KOPT-K1 (cell line): ENCODE measurements at regions not wholly inside any gene's neighbourhood (a gene's known extent, or its start where the extent isn't known, plus 50 kb on each side); places are given as distances from the start of the nearest gene placed in this dataset.

Source experiments
- H3K27ac ChIP-seq: fragments of 200-600 bp; sonication (generic); 2 replicates; pipeline ENCODE4 v1.5.1; 2016; ENCODE audit warnings: antibody characterized with exemption, mild to moderate bottlenecking, low read depth, low read length; ENCODE audit not compliant: poor library complexity, severe bottlenecking
- H3K36me3 ChIP-seq: fragments of 200-600 bp; sonication (generic); 2 replicates; pipeline ENCODE4 v1.5.1; 2017; ENCODE audit warnings: antibody characterized with exemption, mild to moderate bottlenecking, low read length, moderate library complexity; ENCODE audit not compliant: insufficient read depth
- H3K9me3 ChIP-seq: fragments of 200-600 bp; sonication (generic); 2 replicates; pipeline ENCODE4 v1.5.1; 2017; ENCODE audit warnings: antibody characterized with exemption, low read length, mild to moderate bottlenecking; ENCODE audit not compliant: insufficient read depth, poor library complexity, severe bottlenecking

DNA sequence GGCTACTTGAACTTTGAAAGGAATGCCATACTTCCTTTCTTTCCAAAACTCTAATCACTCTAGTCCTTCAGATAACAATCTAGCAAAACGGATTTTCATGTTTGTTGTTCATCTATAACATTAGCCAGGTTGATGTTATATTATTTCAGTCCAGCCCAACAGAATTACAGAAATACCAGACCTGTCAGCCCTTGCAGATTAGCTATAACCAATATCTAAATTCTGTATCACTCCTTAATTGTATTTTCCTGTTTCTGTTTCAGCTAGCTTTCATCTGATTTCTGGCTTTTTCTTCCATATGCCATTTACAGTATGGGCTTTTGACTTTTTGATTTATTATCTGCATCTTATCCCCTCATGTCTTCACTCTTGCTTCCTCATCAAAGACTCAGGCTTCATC, 479.8 kb upstream of the CDH8 start:
- no peak overlapping the region for H3K27ac ChIP-seq
- H3K9me3 ChIP-seq, result no peaks in the 10 kb centered on the region
- H3K36me3 ChIP-seq, result no peaks in the 10 kb centered on the region

GRCh38 chr16:62503073-62503472, 466.8 kb upstream of the CDH8 start:
- no peaks in the 10 kb centered on the region for H3K36me3 ChIP-seq
- H3K9me3 ChIP-seq, result no peaks in the 10 kb centered on the region
- no peak overlapping the region for H3K27ac ChIP-seq

- H3K27ac ChIP-seq, result no peak overlapping the region
- peaks cover 16% of the 10 kb centered on the region for H3K9me3 ChIP-seq
- H3K36me3 ChIP-seq, result no peaks in the 10 kb centered on the region
Measured at GRCh38 chr16:62478903-62479458, 442.7 kb upstream of the CDH8 start.

- Histone ChIP-seq H3K36me3 (no peaks in the 10 kb centered on the region), H3K9me3 (peaks cover 16% of the 10 kb centered on the region), H3K27ac (no peak overlapping the region)
Measured at GRCh38 chr16:62477796-62478195, 441.6 kb upstream of the CDH8 start.

DNA sequence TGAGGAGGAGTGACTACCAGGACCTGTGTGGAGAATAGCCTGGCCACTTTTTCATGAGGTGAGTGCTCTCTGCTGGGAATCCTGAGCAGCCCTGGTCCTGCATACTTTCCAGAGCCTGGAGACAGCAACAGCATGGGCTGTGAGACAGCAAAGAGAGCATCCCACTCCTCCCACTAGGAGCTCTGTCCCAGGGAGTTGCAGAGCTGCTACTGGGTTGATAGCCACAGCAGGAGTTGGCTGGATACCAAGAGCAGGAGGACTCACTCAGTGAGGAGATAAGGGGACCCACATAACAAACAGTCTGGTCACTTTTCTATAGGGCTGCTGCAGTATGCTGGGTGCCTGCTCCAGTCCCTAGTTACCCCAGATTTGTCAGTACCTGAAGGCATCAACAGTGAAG, 439.3 kb upstream of the CDH8 start:
- H3K36me3 ChIP-seq, result no peaks in the 10 kb centered on the region
- no peak overlapping the region for H3K27ac ChIP-seq
- peaks cover 21% of the 10 kb centered on the region for H3K9me3 ChIP-seq

GRCh38 chr16:62462971-62463370, 426.7 kb upstream of the CDH8 start:
- Histone ChIP-seq H3K9me3 (no peaks in the 10 kb centered on the region), H3K27ac (no peak overlapping the region), H3K36me3 (no peaks in the 10 kb centered on the region)

DNA sequence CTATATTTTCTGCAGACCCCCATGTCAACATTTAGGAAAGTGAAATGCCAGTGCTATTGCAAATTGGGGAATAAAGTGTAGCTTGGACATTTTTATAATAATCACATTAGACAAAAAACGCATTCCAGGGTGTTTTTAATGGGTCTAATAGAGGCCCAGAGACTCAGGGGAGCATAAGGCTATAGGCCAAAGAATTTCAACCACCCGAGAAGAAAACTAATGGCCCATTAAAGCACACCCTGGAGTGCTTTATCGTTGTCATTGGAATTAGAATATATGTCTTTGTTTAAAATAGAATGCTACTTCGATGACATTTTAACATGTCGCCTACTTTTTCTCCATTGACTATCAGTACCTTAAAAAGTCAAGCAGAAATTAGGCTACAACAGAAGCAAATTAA, 414.1 kb upstream of the CDH8 start:
- Histone ChIP-seq H3K36me3 (no peaks in the 10 kb centered on the region), H3K9me3 (no peaks in the 10 kb centered on the region), H3K27ac (no peak overlapping the region)

DNA sequence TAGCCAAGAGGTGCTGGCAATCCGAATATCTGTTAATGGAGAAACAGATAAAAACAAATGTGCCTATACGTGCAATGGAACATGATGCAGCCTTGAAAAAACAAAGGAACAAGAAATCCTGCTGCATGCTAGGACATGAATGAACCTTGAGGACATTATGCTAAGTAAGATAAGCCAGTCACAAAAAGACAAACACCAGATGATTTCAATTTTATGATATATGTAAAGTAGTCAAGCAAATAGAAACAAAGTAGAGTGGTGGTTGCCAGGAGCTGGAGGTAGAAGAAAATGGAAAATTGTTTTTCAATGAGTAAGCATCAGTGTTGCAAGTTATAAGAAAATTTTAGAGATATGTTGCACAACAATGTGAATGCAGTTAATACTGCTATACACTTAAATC, 409.7 kb upstream of the CDH8 start:
- Histone ChIP-seq H3K27ac (no peak overlapping the region), H3K9me3 (no peaks in the 10 kb centered on the region)

GRCh38 chr16:62424206-62424605, 388.0 kb upstream of the CDH8 start:
- no peaks in the 10 kb centered on the region for H3K36me3 ChIP-seq
- H3K9me3 ChIP-seq, result no peaks in the 10 kb centered on the region
- H3K27ac ChIP-seq, result no peak overlapping the region

More for the DNA sequence above, 409.7 kb upstream of the CDH8 start:
- no peaks in the 10 kb centered on the region for H3K36me3 ChIP-seq

- no peak overlapping the region for H3K27ac ChIP-seq
- no peaks in the 10 kb centered on the region for H3K9me3 ChIP-seq
- no peaks in the 10 kb centered on the region for H3K36me3 ChIP-seq
Measured at GRCh38 chr16:62408760-62409159, 372.5 kb upstream of the CDH8 start.

DNA sequence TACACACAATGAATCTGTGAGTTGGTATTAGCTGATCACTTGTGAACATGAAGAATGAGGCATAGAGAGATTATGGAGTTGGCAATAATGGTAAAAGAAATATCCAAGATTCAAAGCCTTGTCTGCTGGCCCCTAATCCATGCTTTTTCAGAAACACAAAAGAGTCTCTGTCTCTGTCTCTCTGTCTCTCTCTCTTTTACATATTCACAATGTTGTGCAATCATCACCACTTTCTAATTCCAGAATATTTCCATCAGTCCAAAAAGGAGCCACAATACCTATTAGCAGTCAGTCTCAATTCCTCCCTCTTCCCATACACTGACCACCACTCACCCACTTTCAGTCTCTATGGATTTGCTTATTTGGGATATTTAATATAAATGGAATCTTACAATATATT, 370.1 kb upstream of the CDH8 start:
- Histone ChIP-seq H3K36me3 (no peaks in the 10 kb centered on the region), H3K9me3 (no peaks in the 10 kb centered on the region), H3K27ac (no peak overlapping the region)

- Histone ChIP-seq H3K36me3 (no peaks in the 10 kb centered on the region), H3K9me3 (no peaks in the 10 kb centered on the region), H3K27ac (no peak overlapping the region)
Measured at GRCh38 chr16:62404842-62405611, 368.8 kb upstream of the CDH8 start.

DNA sequence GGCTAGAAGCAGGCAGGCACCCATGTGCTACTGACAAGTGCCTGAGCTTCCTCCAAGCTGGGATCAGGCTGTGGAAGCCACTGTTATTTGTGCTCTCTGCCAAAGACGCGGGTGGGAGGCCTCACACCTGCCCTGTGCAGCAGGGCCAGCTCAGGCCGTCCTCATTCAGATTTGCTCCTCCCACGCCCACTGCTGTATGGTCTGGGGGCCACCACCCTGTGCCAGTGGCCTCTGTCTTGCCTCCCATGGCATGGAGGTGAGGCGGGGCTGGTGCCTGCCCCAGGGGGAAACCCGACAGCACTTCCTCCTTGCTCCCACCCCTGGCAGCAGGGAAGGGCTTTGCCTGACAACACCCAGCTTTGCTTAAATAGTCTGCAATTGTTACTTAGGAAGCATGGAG, 356.5 kb upstream of the CDH8 start:
- Histone ChIP-seq H3K27ac (no peak overlapping the region), H3K36me3 (no peaks in the 10 kb centered on the region), H3K9me3 (no peaks in the 10 kb centered on the region)

DNA sequence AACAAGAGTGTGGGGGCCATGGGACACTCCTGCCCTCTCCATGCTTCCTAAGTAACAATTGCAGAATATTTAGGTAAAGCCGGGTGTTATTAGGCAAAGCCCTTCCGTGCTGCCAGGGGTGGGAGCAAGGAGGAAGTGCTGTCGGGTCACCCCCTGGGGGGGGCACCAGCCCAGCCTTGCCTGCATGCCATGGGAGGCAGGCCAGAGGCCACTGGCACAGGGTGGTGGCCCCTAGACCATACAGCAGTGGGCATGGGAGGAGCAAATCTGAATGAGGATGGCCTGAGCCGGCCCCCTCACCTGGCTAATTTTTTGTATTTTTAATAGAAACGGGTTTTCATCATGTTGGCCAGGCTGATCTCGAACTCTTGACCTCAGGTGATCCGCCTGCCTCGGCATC, 355.7 kb upstream of the CDH8 start:
- H3K27ac ChIP-seq, result no peak overlapping the region
- H3K36me3 ChIP-seq, result no peaks in the 10 kb centered on the region
- no peaks in the 10 kb centered on the region for H3K9me3 ChIP-seq

DNA sequence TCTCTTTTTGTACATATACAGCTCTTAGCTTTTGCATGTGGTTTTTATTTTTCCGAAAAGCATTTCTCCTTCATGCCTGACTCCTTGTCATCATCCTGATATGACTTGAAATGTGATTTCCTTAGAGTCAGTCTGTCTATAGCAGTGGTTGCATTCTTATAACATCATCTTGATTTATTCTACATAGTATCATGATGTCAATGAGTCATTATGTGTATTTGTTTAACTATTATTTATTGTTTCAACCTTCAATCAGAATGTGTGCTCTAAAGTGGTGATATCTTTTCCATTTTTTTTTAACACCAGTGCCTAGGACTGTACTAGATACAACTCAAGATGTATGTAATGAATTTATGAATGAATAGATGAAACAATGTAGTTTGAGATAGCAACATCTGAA, 354.9 kb upstream of the CDH8 start:
- Histone ChIP-seq H3K27ac (no peak overlapping the region), H3K9me3 (no peaks in the 10 kb centered on the region), H3K36me3 (no peaks in the 10 kb centered on the region)

GRCh38 chr16:62390214-62390613, 354.0 kb upstream of the CDH8 start:
- no peaks in the 10 kb centered on the region for H3K36me3 ChIP-seq
- H3K27ac ChIP-seq, result no peak overlapping the region
- H3K9me3 ChIP-seq, result no peaks in the 10 kb centered on the region
